GM12872 (cell line): ENCODE measurements at regions not wholly inside any gene's neighbourhood (a gene's known extent, or its start where the extent isn't known, plus 50 kb on each side); places are given as distances from the start of the nearest gene placed in this dataset.

Experiments
- TF ChIP-seq, protein P1 (sequence below): IDR thresholded peaks from 3 replicates; pipeline ENCODE4 v1.5.1; 2011; ENCODE audit warnings: low read depth, mild to moderate bottlenecking, low read length, moderate library complexity; ENCODE audit not compliant: insufficient read depth

DNA sequence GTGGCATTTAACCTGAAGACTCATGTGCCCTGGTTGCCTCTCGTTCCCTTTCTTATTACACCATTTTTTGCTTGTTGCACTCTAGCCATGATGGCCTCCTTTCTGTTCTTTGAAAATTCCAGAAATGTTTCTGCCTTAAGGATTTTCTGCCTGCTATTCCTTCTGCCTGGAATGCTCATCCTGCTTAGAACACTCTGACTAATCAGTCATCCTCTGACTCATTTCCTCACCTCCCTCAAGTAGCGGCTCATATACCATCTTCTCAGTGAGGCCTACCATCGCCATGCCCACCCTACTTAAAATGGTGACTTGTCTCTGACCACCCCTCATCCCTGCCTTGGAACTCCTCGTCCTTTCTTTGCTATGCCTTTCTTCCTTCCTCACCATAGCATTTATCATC, 68.8 kb downstream of the KIF4B start:
- TF ChIP-seq, protein P1, sequence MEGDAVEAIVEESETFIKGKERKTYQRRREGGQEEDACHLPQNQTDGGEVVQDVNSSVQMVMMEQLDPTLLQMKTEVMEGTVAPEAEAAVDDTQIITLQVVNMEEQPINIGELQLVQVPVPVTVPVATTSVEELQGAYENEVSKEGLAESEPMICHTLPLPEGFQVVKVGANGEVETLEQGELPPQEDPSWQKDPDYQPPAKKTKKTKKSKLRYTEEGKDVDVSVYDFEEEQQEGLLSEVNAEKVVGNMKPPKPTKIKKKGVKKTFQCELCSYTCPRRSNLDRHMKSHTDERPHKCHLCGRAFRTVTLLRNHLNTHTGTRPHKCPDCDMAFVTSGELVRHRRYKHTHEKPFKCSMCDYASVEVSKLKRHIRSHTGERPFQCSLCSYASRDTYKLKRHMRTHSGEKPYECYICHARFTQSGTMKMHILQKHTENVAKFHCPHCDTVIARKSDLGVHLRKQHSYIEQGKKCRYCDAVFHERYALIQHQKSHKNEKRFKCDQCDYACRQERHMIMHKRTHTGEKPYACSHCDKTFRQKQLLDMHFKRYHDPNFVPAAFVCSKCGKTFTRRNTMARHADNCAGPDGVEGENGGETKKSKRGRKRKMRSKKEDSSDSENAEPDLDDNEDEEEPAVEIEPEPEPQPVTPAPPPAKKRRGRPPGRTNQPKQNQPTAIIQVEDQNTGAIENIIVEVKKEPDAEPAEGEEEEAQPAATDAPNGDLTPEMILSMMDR = no peak

DNA sequence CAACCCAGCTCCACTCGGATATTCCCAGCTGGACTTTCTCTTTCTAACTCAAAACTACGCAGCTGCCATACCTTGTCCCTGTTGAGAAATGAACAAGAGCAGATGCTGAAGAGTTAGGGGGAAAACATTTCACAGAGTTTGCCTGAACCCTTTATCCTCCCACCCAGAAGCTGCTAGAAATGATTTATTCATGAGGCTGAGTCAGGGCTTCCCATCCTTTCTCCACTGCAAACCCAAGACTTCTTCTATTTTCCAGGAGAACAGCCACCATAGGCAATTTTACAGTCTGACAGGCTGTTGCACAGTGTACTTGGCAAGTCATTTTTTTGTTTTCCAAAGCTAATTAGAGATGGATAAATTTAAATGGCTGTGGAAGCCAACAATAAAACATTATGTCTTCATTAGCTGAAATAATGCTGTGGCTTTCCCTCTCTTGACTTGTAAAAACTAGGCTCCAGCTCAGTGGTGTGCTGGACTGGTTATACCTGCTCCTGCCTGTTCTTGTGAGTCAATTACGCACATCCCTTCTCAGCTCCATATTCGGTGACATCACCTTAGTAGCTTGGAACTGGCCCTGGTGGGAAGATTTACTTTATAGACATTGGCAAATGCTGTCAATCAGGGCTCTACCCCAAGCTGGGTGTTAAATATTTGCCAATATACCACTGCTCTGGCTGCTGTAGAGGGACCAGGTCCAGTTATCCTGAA, 71.9 kb downstream of the KIF4B start:
- TF ChIP-seq, protein P1 = no peak

DNA sequence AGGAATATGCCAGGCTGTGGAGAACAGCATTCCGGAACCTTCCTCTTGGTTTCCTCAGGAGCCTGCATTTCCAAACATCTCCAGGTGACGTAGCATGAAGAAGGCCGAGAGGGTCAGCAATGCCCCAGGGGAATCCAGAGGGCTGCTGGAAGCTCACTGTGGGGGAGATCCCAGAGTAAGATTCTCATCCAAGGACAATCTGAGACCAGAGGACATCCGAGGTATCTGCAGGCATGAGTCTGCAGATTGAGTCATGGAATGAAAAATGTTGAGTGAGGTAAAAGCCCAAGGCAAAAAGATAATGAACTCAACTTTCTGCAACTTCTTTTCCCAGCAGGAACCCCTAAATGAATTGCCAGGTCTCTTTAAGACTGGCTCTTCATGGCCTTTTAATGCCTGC, 73.5 kb downstream of the KIF4B start:
- TF ChIP-seq, protein P1 = no peak

DNA sequence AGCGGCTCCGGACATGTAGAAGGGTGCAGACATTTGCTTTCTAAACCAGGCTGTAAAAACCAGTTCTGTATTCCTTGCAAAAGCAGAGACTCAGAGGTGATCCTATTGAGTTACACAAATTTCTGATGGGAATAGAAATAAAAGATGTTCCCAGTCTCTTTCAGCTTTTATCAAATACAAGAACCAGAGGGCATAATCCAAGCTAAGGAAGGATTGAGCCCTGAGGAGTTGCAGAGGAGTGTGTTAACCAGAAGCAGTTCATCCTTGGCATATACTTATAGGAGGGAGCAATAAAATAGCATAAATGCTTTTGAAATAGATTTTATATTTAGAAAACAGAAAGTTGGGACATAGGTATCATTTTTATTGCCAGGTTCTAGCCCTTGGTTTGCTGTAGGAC, 75.3 kb downstream of the KIF4B start:
- TF ChIP-seq, protein P1 = no peak

DNA sequence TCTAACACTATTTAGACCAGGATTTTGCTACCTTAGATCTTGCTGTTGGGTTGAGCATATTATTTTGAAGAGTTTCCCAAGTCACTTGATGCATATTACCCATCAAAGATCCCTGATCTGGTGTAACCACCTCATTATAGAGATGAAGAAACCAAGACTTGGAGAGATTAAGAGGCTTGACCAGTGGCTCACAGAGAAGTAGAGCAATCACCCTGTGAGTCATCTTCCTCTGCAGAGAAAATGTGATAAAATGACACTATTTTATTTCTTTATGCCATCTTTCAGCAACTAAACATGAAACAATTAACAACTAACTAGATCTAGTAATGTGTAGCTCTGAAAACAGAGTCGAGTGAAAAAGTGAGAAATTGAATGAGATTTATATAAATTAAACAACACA, 76.1 kb downstream of the KIF4B start:
- TF ChIP-seq, protein P1 = no peak

DNA sequence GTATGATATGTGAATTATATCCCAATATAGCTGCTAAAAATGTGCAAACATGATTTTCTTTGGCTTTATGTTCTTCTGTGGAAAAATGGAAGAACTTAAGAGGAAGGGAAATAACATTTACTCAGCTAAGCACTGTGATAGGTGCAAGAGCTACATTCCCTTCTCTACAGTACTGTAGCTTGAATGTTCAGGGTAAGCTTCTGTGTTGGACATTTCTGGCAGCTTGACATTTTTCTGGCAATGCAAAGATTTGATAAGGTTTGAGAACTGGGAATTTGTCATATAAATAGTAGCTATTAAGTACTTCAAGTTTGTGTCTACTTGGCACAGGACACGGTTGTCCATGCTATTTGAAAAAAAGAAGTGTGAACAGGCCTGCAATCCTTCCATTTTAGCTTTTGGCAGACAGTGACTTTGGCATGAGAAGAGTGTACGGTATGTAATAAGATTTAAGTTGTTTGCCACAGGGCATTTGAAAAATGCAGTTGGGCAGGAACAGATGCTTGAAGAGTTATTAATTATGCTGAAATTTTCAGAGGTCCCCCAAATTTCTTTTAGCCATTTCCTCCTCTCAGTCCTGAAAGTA, 77.6 kb downstream of the KIF4B start:
- TF ChIP-seq, protein P1 = no peak

DNA sequence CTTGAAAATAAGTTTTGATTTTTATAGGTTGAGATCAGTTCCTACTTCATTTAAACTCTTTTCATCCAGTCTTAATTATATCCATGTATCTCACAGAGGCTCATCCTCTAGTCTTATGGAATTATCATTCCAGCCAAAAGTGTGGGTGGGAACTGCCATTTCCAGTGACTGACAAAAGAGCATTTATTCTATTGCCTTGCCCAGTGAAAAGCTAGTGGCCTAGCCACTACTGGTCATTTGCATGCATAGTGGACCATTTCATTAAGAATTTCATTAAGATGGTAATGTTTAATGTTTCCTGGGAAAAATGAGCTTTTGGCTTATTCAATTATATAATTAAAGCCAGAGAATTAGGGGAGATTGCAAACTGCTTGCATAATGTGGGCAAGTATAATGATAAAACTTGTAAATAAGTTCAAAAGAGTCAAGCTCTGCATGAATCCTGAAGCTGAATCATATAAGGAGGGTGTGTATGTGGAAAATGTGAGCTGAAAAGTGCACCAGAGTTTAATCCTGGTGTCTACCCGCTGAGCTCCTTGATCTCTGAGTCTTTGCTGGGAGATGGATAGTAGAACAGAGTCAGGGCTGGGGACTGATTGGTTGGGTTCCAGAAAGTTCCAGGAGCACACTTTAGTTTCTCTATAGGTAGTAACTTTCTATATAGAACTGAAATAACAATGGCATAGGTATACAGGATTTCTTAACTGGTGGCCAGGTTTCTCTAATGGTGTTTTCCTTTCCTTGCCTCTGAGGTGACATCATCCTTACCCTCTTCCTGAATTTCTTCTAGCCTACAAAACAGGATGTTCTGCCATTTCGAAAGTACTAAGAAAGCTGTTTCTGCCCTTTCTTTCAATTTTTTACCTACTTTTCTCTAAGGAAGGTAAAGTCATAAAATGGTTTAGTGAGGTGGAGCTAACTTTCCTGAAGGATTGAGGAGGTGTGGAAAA, 78.5 kb downstream of the KIF4B start:
- TF ChIP-seq, protein P1 = no peak
